ENCODE measurements at regions not wholly inside any gene's neighbourhood (a gene's known extent, or its start where the extent isn't known, plus 50 kb on each side); places are given as distances from the start of the nearest gene placed in this dataset.

DNA sequence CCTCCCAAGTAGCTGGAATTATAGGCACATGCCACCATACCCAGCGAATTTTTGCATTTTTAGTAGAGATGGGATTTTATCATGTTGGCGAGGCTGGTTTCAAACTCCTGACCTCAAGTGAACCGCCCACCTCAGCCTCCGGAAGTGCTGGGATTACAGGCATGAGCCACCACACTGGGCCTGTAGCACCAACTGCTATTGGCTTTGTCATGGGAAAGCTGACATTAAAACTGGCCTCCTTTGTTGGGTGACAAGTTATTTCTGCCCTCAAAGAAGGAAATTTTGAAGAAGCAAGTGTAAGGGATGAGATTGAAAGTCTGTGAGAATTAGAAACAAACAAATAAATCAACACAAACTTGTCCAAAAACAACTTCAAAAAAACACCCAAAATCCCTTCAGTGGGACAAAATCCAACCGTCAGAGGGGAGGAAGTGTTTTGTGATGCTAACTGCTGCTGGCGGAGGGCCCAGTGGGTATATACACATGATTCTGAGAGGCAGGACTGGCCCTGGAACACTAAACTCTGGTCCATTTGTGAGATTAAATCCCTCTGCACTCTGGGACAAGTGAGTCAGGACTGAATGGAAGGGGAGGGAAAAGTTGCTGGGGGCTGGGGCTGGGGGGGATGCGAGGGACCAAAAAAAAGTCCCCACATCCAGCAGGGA lies 87.5 kb upstream of the NAA20 start (continued):
- TF ChIP-seq ZNF202 (tag by site-specific recombination; IDR thresholded peaks at IDR 0.05; ENCODE audit: borderline replicate concordance): no peak

DNA sequence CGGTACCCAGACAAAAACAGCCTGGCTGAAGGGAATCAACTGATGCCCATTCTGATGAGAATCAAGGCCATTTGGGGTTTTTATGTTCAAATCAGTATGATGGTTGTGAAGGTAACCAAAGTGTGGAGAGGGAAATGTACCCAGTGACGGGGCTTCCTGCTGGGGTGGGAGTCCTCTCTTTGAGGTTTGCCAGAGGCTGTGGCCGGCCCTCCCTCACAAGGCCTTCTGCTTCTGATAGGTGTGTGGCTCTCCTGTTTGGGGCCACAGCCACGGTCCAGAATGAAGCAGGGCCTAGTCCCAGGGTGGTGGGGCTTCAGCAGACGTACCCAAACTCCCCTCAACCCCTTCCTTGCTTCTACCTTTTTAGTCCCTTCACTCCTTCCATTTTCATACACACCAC lies 86.7 kb upstream of the NAA20 start:
- ChIA-PET POLR2A (no interaction called here), CTCF (no interaction called here)
- no peaks in the 10 kb centered on the region for H3K36me3 ChIP-seq (ENCODE audit: control insufficient read depth in 2 of 2, insufficient read depth in 1 of 2, low read length in 2 of 2)
- no peak overlapping the region for H3K27ac ChIP-seq (ENCODE audit: extremely low read depth, low read depth, low read length)
- H3K4me1 ChIP-seq (ENCODE audit: control insufficient read depth, insufficient read depth, low read length): peaks cover 3% of the 10 kb centered on the region; the same call in 1 of the 2 replicates
- no peaks in the 10 kb centered on the region for H3K9me3 ChIP-seq (ENCODE audit: control insufficient read depth, insufficient read depth, low read depth, low read length)
- TF ChIP-seq HOXC10 (CRISPR knock-in tag; IDR thresholded peaks at IDR 0.05) (0 out of 2 replicates have a peak, but pooled peaks have one; percentile 31), ZSCAN23 (tag by site-specific recombination; IDR thresholded peaks at IDR 0.05) (no peak), ZNF624 (tag by site-specific recombination; IDR thresholded peaks at IDR 0.05) (no peak)
- H3K4me3 ChIP-seq (ENCODE audit: low read depth, low read length): no peak overlapping the region

DNA sequence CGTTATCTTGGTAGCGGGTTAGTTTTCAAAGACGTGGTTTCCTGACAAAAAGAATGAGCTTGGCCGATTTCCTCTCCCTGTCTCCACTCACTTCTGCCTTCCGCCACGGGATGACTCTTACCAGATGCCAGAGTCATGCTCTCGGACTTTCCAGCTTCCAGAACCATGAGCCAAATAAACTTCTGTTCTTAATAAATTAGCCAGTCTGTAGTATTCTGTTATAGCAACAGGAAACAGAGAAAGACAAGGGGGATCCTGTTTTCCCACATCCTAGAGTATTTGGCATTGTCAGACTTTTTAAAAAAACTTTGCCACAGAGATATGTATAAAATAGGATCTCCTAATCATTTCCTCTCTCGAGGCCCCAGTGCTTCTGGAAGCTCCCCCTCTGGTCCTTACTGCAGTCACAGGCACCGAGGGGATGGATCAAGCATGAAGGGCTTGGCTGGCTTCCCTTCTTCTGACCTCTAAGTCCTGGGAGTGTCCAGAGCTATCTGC lies 84.9 kb upstream of the NAA20 start:
- CTCF ChIA-PET: no interaction called here
- peaks cover 3% of the 10 kb centered on the region; the same call in 1 of the 2 replicates for H3K4me1 ChIP-seq (ENCODE audit: control insufficient read depth, insufficient read depth, low read length)
- TF ChIP-seq ZBTB17 (tag by site-specific recombination; IDR thresholded peaks at IDR 0.05): no peak
- no peak for TF ChIP-seq KLF16 (tag by site-specific recombination; IDR thresholded peaks at IDR 0.05)
- TF ChIP-seq ZNF433 (tag by site-specific recombination; IDR thresholded peaks at IDR 0.05; ENCODE audit: low read depth): no peak
- TF ChIP-seq YY2 (tag by site-specific recombination; IDR thresholded peaks at IDR 0.05): no peak
- no peak for TF ChIP-seq MEIS1 (CRISPR knock-in tag; IDR thresholded peaks at IDR 0.05; ENCODE audit: borderline replicate concordance)
- TF ChIP-seq, protein P1, sequence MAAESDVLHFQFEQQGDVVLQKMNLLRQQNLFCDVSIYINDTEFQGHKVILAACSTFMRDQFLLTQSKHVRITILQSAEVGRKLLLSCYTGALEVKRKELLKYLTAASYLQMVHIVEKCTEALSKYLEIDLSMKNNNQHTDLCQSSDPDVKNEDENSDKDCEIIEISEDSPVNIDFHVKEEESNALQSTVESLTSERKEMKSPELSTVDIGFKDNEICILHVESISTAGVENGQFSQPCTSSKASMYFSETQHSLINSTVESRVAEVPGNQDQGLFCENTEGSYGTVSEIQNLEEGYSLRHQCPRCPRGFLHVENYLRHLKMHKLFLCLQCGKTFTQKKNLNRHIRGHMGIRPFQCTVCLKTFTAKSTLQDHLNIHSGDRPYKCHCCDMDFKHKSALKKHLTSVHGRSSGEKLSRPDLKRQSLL (tag by site-specific recombination; IDR thresholded peaks at IDR 0.05): no peak
- TF ChIP-seq ZNF660 (tag by site-specific recombination; IDR thresholded peaks at IDR 0.05): no peak
- no peak for TF ChIP-seq YY1 (tag by site-specific recombination; IDR thresholded peaks at IDR 0.05)
- TF ChIP-seq ZNF510 (tag by site-specific recombination; IDR thresholded peaks at IDR 0.05; ENCODE audit: insufficient replicate concordance): no peak
- TF ChIP-seq ZNF174 (tag by site-specific recombination; IDR thresholded peaks at IDR 0.05): no peak
- no peak for TF ChIP-seq KLF10 (tag by site-specific recombination; IDR thresholded peaks at IDR 0.05)
- H3K36me3 ChIP-seq (ENCODE audit: control insufficient read depth in 2 of 2, insufficient read depth in 1 of 2, low read length in 2 of 2): no peaks in the 10 kb centered on the region
- no peak overlapping the region for H3K4me3 ChIP-seq (ENCODE audit: low read depth, low read length)
- POLR2A ChIA-PET: no interaction called here
- no peak overlapping the region for H3K27ac ChIP-seq (ENCODE audit: extremely low read depth, low read depth, low read length)
- H3K9me3 ChIP-seq (ENCODE audit: control insufficient read depth, insufficient read depth, low read depth, low read length): no peaks in the 10 kb centered on the region

DNA sequence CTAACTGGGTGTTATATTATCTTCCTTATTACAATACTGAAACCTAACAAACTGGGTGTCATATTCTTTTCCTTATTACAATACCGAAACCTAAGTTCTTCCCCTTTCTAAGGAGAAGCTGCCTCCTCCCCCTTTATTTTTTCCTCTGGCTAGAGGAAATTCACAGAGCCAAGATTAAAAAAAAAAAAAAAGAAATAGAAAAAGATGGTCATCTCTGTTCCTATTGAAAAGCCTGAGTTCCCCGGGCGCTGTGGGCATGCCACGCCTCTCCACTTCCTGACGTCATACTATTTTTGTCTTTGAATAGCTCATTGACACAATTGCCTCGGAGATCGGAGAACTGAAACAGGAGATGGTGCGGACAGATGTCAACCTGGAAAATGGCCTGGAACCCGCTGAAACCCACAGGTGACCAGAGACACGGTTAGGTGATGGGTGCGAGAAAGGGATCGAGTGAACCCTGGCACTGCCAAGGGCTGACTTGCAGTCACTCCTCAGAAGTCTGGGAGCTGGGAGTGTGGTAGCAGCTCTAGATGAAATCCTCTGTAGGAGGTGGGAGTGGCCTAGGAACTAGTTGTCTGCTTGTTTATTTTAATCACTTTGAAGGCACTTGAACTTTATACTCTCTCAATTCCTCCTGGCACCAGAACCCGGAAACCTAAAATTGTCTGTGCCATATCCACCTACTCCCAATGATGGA lies 82.2 kb upstream of the NAA20 start:
- ChIA-PET POLR2A (interaction anchor here (0.7 kb wide), 1 partner anchor 8 kb away, joined by 3 read pairs; no protein-coding TSS in a partner anchor), CTCF (interaction anchor here (1.0 to 1.6 kb wide), 2 partner anchors 59 to 107 kb away, joined by 3 to 7 read pairs; no protein-coding TSS in a partner anchor)
- no peak overlapping the region for H3K27ac ChIP-seq (ENCODE audit: extremely low read depth, low read depth, low read length)
- H3K36me3 ChIP-seq (ENCODE audit: control insufficient read depth in 2 of 2, insufficient read depth in 1 of 2, low read length in 2 of 2): no peaks in the 10 kb centered on the region
- no peaks in the 10 kb centered on the region for H3K9me3 ChIP-seq (ENCODE audit: control insufficient read depth, insufficient read depth, low read depth, low read length)
- H3K4me1 ChIP-seq (ENCODE audit: control insufficient read depth, insufficient read depth, low read length): peaks cover 3% of the 10 kb centered on the region; the same call in 1 of the 2 replicates
- TF ChIP-seq, protein P2, sequence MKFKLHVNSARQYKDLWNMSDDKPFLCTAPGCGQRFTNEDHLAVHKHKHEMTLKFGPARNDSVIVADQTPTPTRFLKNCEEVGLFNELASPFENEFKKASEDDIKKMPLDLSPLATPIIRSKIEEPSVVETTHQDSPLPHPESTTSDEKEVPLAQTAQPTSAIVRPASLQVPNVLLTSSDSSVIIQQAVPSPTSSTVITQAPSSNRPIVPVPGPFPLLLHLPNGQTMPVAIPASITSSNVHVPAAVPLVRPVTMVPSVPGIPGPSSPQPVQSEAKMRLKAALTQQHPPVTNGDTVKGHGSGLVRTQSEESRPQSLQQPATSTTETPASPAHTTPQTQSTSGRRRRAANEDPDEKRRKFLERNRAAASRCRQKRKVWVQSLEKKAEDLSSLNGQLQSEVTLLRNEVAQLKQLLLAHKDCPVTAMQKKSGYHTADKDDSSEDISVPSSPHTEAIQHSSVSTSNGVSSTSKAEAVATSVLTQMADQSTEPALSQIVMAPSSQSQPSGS (tag by site-specific recombination; IDR thresholded peaks at IDR 0.05; ENCODE audit: low read depth): 0 out of 2 replicates have a peak, but pooled peaks have one; percentile 14
- TF ChIP-seq SP3 (tag by site-specific recombination; IDR thresholded peaks at IDR 0.05): no peak
- no peak overlapping the region for H3K4me3 ChIP-seq (ENCODE audit: low read depth, low read length)

Data from HEK293 (cell line).